Endometrium (tissue), 2 donors: ENCODE measurements at regions not wholly inside any gene's neighbourhood (a gene's known extent, or its start where the extent isn't known, plus 50 kb on each side); places are given as distances from the start of the nearest gene placed in this dataset.
"Not testable (repeated sequence)": the region's sequence is repeated elsewhere in the genome, so short reads cannot be mapped to it uniquely, and the experiment has no call there.

Source experiments
- FAIRE-seq: peaks from 2 replicates; lab custom pipeline; 2012; peaks lifted over from hg19 to GRCh38; lab: Jason Lieb, UNC
- donor health status: control.
- donor health status: control.

DNA sequence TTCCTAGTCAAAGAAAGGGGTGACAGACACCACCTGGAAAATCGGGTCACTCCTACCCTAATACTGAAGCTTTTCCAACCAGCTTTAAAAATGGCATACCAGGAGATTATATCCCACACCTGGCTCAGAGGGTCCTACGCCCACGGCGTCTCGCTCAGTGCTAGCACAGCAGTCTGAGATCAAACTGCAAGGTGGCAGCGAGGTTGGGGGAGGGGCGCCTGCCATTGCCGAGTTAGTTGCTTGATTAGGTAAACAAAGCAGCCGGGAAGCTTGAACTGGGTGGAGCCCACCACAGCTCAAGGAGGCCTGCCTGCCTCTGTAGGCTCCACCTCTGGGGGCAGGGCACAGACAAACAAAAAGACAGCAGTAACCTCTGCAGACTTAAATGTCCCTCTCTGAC is 127.1 kb downstream of the NXPE2 start:
- FAIRE-seq: not testable (repeated sequence)

DNA sequence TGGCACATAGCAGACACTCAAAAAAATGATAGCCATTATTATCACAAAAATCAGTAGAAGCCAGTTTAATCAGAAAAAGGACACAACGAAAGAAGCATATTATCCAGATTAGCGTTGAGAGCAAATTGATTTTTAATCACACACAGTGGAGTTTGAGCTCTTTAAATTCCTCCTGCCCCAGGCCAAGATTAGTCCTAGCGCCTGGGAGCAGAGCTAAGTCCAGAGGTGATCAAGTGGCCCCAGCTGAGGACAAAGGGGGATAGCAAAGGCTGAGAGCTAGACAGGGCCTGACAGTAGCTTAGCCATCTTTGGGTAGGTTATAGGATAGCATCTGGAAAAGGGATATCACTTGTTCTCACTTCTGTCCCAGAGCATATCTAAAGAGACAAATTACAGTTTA is 133.6 kb downstream of the NXPE2 start:
- FAIRE-seq: no peak

DNA sequence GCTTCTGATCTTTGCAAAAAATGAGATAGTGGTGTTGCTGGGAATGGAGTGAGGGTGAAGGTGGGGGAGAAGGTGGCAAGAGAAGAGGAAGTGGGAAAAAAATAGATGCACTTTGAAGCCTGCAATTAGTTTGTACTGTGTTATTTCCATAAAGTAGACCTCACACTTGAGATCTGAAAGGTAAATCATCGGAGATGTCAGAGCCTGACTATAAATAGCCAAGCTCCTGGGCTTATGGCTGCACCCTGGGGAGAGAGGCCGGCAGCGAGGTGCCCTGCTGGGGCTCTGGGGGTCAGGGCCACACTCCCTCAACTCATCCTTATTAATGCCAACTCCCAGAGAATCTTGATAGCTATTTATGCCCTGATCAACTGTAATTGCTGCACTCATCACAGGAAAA is 134.4 kb downstream of the NXPE2 start:
- FAIRE-seq: no peak

DNA sequence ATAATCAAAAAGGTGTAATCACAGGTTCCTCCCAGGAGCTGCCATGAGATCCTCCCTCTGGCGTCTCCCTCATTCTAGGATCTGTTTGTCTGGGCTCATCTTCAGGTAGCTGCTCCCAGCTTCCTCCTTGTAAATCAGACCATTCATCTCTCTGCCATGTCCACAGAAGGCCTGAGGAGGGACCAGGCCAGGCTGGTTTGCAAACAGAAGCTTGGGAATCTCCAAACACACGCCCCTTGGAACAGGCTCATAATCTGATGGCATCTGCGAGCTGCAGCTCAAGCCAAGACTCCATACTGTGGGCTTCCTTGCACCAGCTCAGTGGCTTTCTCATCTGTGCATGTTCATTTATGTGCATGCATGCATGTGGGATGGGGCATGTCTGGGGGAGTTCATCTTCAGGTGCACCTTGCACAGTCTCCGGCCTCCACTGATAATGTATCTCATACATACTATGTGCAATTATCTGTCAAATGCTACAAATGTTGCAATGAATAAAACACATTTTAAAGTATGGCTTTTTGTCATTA is 134.9 kb downstream of the NXPE2 start:
- no peak for FAIRE-seq

DNA sequence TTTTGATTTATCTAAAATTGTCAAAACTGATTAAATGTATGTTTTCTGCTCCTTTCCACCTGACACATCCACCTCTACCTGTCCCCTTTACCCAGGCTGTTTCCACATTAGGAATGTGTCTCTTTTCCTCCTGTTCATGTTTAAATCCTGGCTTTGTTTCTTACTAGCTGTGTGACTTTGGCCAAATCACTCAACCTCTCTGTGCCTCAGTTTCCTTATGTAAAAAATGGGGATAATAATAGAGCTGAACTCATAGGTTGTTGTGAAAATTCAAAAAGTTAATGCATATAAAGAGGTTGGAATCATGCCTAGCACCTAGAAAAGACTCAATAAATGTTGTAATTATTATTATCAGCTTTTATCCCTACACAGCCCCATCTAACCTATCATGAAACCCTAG is 136.8 kb downstream of the NXPE2 start:
- FAIRE-seq: no peak

DNA sequence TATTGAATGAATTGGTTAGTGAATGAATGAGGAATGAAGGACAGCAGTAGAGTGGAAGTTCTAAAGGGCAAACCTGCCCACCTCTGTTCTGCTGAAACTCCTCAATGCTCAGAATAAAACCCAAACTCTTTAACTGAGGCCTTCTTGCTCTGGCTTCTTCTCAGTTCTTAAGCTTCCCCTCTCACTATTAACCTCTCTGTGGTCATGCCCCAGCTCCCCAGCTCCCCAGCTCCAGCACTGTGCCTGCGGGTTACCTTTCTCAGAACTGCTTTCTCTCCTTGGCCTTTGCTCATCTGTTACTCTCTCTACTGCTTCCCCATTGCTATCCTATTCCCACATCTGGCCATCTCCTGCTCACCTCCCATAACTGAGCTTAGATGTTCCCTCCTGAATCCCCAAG is 137.4 kb downstream of the NXPE2 start:
- no peak for FAIRE-seq

DNA sequence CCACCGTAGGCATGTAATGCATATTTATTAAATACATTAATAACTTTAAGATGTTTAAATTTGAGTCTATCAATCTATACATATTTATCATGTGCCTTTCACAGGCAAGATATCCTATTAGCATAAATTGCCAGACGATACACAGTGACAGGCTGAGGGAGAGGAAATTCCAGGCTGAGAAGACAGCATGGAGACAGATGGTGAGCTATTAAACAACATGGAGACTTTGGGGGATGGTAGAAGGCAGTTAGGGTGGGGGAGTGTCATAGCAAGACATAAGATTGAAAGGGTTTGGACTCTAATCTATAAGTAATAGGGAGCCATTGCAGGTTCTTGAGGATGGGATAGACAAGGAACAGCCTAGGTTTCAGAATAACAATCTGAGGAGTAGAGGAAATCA is 138.5 kb downstream of the NXPE2 start:
- no peak for FAIRE-seq

DNA sequence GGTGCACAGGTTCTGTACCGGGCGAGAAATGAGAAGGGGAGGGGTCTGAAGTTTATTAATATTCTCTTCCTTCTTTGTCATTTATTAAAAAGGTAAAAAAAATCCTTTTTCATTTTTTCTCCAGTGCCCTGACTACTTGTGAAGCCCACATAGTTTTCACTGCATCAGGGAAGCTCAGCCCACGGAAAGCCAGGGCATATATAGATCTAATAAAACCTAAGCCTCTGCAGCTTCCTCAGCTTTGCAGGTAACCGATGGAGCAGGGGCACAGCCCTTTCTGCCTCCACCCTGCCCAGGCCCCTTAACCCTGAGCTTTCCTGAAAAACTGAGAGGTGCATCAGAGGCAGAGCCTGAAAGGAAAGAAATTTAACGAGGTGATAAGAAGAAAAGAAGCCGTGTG is 140.1 kb downstream of the NXPE2 start:
- FAIRE-seq: no peak

DNA sequence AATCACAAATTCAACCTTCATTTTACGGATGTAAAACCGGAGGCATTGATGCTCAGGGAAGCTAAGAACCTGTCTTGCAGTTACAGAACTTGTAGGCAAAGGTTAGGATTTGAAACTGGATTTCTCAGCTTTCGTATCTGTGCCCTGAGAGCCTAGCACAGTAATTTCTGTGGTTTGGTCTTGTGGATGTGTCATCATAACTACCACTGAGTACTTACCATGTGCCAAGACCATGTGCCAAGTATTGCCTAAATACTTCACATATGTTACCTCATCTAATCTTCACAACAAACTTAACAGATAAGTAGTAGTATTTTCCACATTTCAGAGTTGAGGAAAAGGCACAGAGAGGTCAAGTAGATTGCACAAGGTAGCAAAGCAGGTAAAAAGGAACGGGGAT is 140.7 kb downstream of the NXPE2 start:
- FAIRE-seq: no peak

DNA sequence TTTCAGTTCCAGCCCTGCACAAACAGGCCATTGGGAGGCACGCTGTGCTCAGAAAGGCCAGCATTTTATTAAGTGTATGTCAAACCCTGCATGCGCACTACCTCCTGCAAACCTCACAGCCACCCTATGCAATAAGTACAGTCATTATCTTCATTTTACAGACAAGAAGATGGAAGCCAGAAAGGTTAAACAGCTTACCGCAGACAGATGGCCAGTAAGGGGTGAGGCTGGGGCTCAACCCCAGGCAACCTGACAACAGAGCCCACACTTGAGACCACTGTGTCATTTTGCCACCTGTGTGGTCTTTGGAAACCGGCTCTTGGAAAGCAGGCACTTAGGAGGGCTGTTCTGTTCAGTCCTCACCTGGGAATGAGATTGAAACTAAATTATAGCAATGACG is 142.3 kb downstream of the NXPE2 start:
- FAIRE-seq: no peak

DNA sequence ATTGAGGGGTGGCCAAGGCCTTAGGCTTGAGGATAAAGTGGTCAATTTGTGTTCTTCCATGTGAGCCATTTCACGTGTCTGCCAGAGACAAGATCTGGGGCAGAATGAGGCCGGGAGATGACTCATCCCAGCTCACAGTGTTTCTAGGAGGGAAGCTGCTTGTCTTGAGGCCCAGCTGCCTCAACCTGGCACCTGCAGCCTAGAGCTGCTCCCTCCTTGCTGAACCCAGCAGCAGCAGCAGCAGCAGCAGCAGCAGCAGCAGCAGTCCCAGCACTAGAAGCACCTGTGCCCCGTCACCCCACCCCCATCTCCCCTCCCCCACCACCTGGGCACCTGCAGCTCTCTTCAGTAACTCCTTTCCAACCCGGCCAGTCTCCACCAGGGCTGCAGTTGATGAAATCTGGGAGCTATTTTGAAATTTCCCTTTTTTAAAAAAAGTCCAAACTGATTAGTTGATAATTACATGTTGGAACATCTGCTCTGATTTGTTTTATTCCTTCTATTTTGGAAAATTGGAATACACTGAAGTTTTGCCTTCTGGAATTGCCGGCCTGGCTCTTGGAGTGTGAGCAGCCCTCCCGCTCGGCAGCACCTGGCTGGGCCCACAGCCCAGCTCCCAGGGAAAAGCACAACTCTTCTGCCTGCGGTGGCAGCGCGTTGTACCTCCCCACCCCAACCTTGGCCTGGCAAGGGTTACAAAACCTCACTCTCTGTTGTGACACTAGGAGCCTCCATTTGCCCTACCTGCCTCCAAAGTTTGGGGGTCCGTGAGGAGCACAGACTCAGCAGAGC is 143.5 kb downstream of the NXPE2 start:
- no peak for FAIRE-seq

DNA sequence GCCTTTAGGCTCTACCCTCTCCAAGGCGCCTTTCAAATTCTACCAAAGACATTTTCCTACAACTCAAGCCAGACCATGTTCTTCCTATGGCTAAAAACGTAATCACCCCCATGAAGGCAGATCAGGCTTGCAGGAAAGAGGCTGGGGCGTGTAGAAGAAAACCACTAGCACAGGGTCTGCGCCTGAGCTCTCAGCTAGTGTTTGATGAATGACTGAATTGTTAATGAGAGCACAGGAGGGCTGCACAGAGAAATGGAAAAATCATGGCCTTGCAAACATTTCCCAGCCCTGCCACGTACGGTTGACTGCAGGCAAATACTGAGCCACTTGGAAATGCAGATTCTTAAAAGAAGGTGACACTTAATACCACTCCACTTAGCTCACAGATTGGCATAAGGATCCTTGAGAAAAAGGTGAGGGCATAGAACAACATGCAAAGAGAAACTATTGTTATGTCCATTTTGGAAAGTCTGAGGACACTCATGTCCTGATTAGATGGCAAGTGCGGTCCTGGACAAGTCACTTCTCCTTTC is 148.6 kb downstream of the NXPE2 start:
- no peak for FAIRE-seq

DNA sequence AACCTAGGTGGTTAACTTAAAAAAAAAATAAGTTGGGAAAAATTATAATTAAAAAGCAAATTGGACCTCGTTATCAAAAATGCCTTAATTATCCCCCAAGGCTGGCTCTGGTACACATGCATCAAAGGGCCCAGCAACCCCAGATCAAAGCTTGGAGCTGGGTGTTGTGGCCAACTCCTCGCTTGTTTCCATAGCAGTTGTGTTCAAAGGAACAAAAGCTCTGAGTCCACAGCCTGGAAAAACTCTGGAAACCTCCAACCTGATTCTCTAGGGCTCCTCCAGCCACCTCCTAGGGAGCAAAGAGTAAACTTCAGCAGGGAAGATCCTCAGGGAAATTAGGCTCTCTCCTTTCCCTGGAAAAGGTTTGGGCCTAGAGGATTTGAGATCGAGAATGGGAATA is 149.4 kb downstream of the NXPE2 start:
- no peak for FAIRE-seq

DNA sequence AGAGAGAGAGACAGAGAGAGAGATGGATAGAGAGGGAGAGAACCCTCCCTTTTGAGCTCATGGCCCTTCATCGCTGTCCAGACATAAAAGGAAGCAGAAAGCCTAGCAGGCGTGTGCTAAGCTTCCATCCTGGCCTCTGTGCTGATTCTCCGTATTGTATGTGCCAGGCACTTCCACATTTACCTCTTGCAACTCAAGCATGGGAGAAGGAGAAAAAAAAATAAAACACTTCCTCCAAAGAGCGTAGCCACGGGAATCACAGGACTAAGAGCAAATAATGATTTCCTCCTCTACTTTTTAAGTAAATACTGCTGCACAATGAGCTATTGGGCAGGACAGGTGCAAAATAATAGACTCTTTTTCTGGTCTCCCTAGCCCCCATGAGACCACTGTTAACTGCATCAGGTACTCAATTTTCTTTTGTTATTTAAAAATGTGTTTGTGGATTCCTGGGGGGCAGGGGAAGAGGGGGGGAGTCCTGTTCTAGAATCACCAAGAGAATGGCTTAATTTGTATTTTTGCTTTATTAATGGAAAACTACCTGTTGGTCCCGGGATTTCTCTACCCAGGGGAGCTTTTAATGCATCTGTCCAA is 154.3 kb downstream of the NXPE2 start:
- FAIRE-seq: no peak

DNA sequence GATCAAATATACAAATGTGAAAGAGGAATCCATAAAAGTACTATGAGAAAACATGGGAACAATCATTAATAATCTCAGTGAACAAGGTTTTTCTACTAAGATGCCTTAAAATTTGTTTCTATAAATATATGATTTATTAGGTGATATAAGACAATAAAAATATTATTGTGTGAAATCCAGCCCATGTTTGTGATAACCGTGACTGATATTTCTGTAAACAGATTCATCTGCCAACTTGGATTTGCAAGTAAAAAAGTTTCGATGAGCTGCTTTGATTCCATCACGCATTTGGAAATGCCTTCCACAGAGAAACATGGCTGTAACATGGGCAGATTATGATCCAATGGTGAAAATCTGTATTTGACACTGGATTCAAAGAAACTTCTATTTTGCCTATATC is 157.8 kb downstream of the NXPE2 start:
- no peak for FAIRE-seq

DNA sequence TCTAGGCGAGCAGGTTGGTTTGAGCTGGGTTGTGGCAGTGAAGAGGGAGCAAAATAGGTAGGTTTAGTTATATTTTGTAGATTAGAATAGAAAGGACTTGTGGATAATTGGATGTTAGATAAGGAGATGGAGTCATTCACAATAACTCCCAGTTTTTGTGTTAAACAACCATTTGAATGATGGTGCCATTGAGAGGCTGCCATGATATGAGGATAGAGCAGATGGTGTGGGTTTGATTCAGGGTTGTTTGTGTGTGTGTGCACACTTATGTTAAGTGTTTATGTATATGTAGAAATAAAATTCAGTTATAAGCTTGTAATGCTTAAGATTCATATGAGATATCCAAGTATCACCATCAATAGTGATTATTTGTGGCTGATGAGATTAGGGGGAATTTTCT is 166.6 kb downstream of the NXPE2 start:
- no peak for FAIRE-seq

DNA sequence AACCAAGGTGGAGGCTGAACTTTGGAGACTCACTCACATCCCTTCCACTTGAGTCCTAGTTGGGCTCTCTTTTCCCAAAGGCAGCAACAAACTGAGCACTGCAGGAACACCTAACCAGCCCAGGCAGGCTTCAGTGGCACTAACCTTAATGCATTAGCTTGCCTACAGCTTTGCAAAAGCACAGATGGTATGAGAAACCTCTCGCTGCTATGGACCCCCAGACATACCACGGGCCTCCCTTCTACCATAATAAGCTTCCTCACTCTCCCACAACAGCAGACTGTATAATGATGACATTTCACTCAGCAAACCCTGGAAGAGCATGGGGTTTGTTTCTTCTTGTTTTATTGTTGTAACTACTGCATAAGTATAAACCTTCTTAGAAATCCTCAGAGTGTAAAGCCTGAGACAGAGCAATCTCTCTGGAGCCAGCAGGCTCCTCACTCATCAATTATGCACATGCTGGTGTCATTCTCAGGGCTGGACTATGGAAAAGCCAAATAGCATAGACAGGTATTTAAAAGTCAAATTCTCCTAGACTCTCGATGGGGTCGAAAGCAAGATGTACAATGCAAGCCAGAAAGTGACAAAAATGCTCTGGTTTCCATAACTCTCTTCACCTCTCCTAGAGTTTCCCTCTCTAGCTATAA is 167.6 kb downstream of the NXPE2 start:
- FAIRE-seq: no peak

DNA sequence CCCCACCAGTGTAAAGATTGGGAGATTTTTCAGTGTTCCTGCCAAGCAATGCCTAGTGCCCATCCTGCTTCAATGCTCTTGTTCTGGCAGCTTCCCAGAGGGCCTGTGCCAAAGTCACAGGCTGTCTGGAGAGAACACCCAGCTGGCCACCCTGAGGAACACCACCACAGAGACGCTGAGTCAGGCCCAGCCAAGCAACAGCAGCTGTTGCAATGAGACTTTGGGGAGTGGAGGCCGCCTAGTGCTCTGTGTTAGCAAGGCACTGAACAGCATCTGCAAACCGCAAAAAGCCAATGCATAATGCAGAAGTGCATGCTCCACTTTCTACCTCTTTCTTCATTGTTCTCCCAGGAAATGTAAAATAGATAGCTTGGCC is 168.1 kb downstream of the NXPE2 start:
- FAIRE-seq: no peak

DNA sequence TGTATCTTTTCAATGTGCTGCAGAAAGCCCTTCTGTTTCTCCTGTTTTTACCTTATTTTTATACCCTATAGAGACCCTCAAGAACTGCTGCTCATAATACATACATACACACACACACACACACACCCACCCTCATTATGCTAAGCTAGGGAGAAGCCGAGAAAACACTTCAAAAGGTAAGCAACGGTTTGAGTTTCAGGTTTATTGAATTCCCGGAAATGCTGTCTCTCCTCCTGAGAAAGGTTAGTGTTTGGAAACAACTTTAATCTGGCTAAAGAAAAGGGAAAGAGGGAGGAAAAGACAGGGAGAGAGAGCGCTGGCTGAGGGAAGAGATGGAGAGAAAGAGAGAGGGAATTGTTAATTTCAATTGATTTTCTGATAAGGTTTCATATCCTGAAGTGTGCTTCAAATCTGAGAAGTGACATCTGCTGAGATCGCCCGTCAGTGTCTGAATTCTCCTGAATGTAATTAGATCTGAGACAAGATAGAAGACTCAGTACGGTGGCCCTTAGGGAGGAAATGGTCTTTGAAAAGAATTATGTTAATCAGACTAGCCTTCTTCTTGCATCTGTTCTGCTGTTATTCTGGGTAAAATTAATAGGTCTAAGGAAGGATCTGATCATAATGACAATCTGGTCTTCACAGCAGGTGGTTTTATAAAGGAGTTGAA is 169.1 kb downstream of the NXPE2 start:
- FAIRE-seq: no peak

DNA sequence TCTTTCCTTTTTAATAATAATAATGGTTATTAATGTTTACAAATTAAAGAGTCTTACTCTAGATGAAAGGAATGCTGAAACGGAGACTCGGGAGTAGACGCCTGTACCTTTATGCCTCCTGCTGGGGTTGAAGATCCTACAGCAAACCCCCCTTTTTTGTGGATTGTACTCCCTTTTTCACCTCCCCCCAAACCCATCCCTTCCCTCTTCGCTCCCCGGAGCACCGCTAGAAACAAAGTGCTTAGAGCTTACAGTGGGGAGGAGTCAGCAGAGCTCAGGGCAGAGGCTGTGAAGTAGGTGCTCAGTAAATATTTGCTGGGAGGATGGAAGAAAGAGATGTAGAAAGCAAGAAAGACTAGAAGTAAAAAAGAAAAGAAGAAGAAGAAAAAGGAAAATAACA is 169.7 kb downstream of the NXPE2 start:
- FAIRE-seq: no peak

DNA sequence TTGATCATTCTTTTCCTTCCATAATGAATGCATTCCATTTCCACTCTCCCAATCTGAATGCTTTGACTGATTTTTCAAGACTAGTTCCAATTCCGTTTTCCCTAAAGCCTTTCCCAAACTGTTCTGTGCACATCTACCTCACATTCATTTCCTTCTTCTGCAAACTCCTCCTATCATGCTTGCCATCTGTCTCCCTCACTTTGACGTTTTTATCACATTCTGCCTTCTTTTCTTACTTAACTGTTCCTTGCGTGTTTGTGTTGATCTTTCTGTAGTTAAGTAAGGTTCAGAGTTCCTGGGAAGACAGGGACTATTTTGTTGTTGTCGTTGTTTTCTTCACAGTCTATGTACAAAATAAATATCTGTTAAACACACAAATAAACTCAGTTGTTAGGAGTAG is 179.0 kb downstream of the NXPE2 start:
- no peak for FAIRE-seq

DNA sequence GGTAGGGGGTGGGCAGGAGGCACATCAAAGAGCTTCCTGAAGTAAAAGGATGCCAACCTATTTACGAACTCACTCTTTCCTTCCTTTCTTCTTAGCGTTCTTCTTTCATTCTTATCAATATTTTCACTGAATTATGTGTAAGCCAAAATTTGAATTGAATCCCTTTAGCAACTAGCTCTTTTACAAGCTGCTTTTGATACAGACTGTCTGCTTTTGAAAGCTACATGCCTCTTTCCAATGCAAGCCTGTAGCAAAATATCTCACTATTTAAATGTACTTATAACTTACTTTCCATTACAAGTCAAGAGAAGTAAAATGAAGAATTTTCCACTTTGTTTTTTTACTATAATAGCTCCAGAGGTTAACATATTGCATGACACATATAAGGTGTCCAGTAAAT is 186.6 kb downstream of the NXPE2 start:
- FAIRE-seq: no peak

DNA sequence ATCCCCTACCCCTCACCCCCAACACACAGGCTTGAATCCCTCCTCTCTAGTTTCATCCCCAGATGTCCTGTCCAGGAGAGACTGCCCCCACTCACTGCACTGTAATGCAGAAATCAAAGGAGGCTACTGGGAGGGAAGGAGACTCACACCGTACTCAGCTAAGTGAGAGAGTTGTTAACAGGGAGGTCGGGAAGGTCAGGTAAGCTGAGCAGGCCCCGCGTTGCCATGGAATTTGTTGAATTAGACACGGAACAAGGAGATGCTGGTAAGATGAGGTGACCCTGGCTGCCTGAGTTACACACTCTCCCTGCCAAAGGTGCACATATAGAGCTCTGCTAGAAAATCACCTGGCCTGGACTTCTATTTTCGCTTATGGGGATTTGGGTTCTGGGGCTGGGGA is 197.9 kb downstream of the NXPE2 start:
- FAIRE-seq: no peak
